PC-9 (cell line): ENCODE measurements at regions not wholly inside any gene's neighbourhood (a gene's known extent, or its start where the extent isn't known, plus 50 kb on each side); places are given as distances from the start of the nearest gene placed in this dataset.

ENCODE experiments used
- BruUV-seq: library from RNA; stranded (reverse); fragments of 400-500 nt; replicated peaks from 2 replicates; lab custom pipeline; 2021; lab: Mats Ljungman, UMichigan
- CTCF ChIA-PET: fragments of 300-600 bp; sonication (Branson Sonifier 250); formaldehyde crosslinking; loops from one replicate; lab custom pipeline; 2022; ENCODE audit warnings: antibody characterized with exemption; lab: Charles Lee
- POLR2A ChIA-PET: fragments of 300-600 bp; sonication (Branson Sonifier 250); formaldehyde crosslinking; loops from one replicate; lab custom pipeline; 2022; ENCODE audit warnings: antibody characterized with exemption; ENCODE audit not compliant: unreplicated experiment; lab: Charles Lee
- DNase-seq, 2 experiments: peaks; one replicate each; pipeline versions ENCODE4 v3.0.0 to v3.0.0-alpha.2; 2015 to 2022; ENCODE audit warnings: mixed read lengths in 1 of 2
- H2AFZ ChIP-seq: fragments of 200-600 bp; sonication (generic); 2 replicates; pipeline ENCODE4 v1.8.1; 2017; ENCODE audit warnings: antibody characterized with exemption
- H3F3A ChIP-seq: fragments of 200-600 bp; sonication (generic); 2 replicates; pipeline ENCODE4 v1.8.1; 2017; ENCODE audit warnings: antibody characterized with exemption, mild to moderate bottlenecking, low read depth; ENCODE audit not compliant: insufficient read depth
- H3K27ac ChIP-seq: fragments of 200-600 bp; sonication (generic); 2 replicates; pipeline ENCODE4 v1.6.1; 2016; ENCODE audit warnings: mixed run types
- H3K27me3 ChIP-seq: fragments of 200-600 bp; sonication (generic); 2 replicates; pipeline ENCODE4 v1.6.1; 2016; ENCODE audit warnings: low read depth, mixed run types; ENCODE audit not compliant: insufficient read depth
- H3K36me3 ChIP-seq: fragments of 200-600 bp; sonication (generic); 2 replicates; pipeline ENCODE4 v1.6.1; 2016; ENCODE audit warnings: low read depth, mixed run types
- H3K4me1 ChIP-seq: fragments of 200-600 bp; sonication (generic); replicated peaks from 2 replicates; pipeline ENCODE4 v1.6.1; 2016; ENCODE audit warnings: mixed run types; ENCODE audit not compliant: insufficient read depth
- H3K4me2 ChIP-seq: fragments of 200-600 bp; sonication (generic); 2 replicates; pipeline ENCODE4 v1.6.1; 2017; ENCODE audit warnings: mixed run types
- H3K4me3 ChIP-seq: fragments of 200-600 bp; sonication (generic); 2 replicates; pipeline ENCODE4 v1.6.1; 2016; ENCODE audit warnings: mixed run types
- H3K79me2 ChIP-seq: fragments of 200-600 bp; sonication (generic); 2 replicates; pipeline ENCODE4 v1.6.1; 2017; ENCODE audit warnings: low read depth, mixed run types
- H3K9me2 ChIP-seq: fragments of 200-600 bp; sonication (generic); 2 replicates; pipeline ENCODE4 v1.8.1; 2017; ENCODE audit warnings: mild to moderate bottlenecking; ENCODE audit not compliant: insufficient read depth
- H3K9me3 ChIP-seq: fragments of 200-600 bp; sonication (generic); 2 replicates; pipeline ENCODE4 v1.8.1; 2016; ENCODE audit warnings: low read depth; ENCODE audit not compliant: insufficient read depth
- H4K20me1 ChIP-seq: fragments of 200-600 bp; sonication (generic); 2 replicates; pipeline ENCODE4 v1.8.1; 2017; ENCODE audit not compliant: insufficient read depth
- CTCF ChIP-seq: fragments of 200-600 bp; sonication (generic); conservative IDR thresholded peaks from 2 replicates; pipeline ENCODE4 v1.6.1; 2017; ENCODE audit warnings: mixed run types, antibody characterized with exemption, mild to moderate bottlenecking, moderate library complexity
- EZH2 ChIP-seq: fragments of 200-600 bp; sonication (generic); IDR thresholded peaks from 2 replicates; pipeline ENCODE4 v1.8.0; 2017; ENCODE audit warnings: antibody characterized with exemption, low read depth
- intact Hi-C: fragments of 100-400 bp; cut with micrococcal nuclease; formaldehyde crosslinking; loops from one replicate; pipeline ENCODE4 v1.10.0; 2022; ENCODE audit not compliant: unreplicated experiment

DNA sequence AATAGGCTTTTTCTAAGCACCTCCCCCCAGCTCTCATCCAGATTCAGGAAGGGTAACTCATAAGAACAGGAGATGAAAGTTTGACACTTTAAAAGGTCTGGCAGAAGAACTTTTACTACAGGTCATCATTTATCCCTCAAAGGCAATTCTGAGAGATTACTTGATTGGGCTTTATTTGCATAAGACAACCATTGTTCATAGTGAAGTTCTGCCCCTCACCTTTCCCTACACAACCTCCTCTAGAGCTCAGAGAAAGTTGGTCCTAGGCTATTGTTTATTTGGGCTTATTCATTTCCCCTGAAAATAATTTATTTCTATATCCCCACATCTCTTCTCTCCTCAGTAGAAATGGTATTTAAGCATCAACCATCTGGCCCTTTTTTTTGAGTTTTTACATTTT, 568.4 kb downstream of the ZNF608 start:
- Histone ChIP-seq H3K4me3 (no peak overlapping the region), H3K27me3 (no peaks in the 10 kb centered on the region), H3K9me2 (no peaks in the 10 kb centered on the region; the same call in 1 of the 2 replicates), H4K20me1 (no peaks in the 10 kb centered on the region), H3K4me1 (no peaks in the 10 kb centered on the region), H3F3A (no peaks in the 10 kb centered on the region), H2AFZ (no peak overlapping the region), H3K36me3 (no peaks in the 10 kb centered on the region), H3K4me2 (no peak overlapping the region), H3K27ac (no peak overlapping the region), H3K9me3 (no peaks in the 10 kb centered on the region; the same call in 1 of the 2 replicates), H3K79me2 (no peaks in the 10 kb centered on the region)
- no peak for TF ChIP-seq CTCF
- no peak for TF ChIP-seq EZH2
- CTCF ChIA-PET: no interaction called here
- POLR2A ChIA-PET: no interaction called here
- intact Hi-C loops: no loop called here
- no TSS peak for BruUV-seq
- DNase-seq: no peak

- no peaks in the 10 kb centered on the region for H3F3A ChIP-seq
- H3K4me1 ChIP-seq: no peaks in the 10 kb centered on the region
- H3K79me2 ChIP-seq: no peaks in the 10 kb centered on the region
- ChIA-PET POLR2A (no interaction called here), CTCF (no interaction called here)
- H3K4me3 ChIP-seq: no peak overlapping the region
- 0 out of 2 replicates have a peak overlapping the region, but pooled peaks have one; percentile 22 for H2AFZ ChIP-seq
- no peaks in the 10 kb centered on the region for H4K20me1 ChIP-seq
- H3K9me2 ChIP-seq: no peaks in the 10 kb centered on the region; the same call in 1 of the 2 replicates
- intact Hi-C loops: no loop called here
- H3K27ac ChIP-seq: no peak overlapping the region
- no peak for TF ChIP-seq EZH2
- no peak for TF ChIP-seq CTCF
- no TSS peak for BruUV-seq
- no peak overlapping the region for H3K4me2 ChIP-seq
- H3K9me3 ChIP-seq: no peaks in the 10 kb centered on the region; the same call in 1 of the 2 replicates
- DNase-seq: no peak
- H3K27me3 ChIP-seq: no peaks in the 10 kb centered on the region
- H3K36me3 ChIP-seq: no peaks in the 10 kb centered on the region
Measured at GRCh38 chr5:124176692-124177091, 569.7 kb downstream of the ZNF608 start.

DNA sequence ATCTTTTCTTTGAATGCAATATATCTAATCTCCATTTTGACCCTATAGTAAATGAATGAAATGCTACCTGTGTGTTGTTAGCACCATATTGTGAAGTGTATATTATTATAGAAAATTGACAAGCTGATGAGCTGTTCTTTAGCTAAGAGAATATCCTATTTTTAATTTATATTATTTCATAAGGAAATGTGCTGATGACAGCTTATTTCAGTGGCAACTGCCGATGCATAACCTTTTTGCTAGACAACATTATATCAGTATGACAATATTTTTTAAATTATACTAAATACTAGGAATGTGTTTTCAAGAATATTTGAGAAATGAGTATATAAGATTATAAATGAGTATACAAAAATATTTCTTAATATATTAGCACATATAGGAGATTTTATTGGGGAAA, 573.1 kb downstream of the ZNF608 start:
- no peak overlapping the region for H3K27ac ChIP-seq
- no peaks in the 10 kb centered on the region for H3F3A ChIP-seq
- CTCF ChIA-PET: no interaction called here
- H2AFZ ChIP-seq: no peak overlapping the region
- no peaks in the 10 kb centered on the region for H3K36me3 ChIP-seq
- H4K20me1 ChIP-seq: no peaks in the 10 kb centered on the region
- POLR2A ChIA-PET: no interaction called here
- H3K79me2 ChIP-seq: no peaks in the 10 kb centered on the region
- no peak overlapping the region for H3K4me2 ChIP-seq
- H3K4me1 ChIP-seq: no peaks in the 10 kb centered on the region
- intact Hi-C loops: no loop called here
- no peaks in the 10 kb centered on the region; the same call in 1 of the 2 replicates for H3K9me2 ChIP-seq
- no peaks in the 10 kb centered on the region for H3K27me3 ChIP-seq
- TF ChIP-seq CTCF: no peak
- no peak for TF ChIP-seq EZH2
- no TSS peak for BruUV-seq
- H3K9me3 ChIP-seq: no peaks in the 10 kb centered on the region; the same call in none of the 2 replicates
- no peak overlapping the region for H3K4me3 ChIP-seq
- no peak for DNase-seq
